DMS 273 (cell line): ENCODE measurements at regions not wholly inside any gene's neighbourhood (a gene's known extent, or its start where the extent isn't known, plus 50 kb on each side); places are given as distances from the start of the nearest gene placed in this dataset.

Experiments
- DNase-seq: peaks from one replicate; lab custom pipeline; 2025; ENCODE audit not compliant: unreplicated experiment; lab: John Stamatoyannopoulos, UW

GRCh38 chr20:24718277-24718676 lies 230.8 kb upstream of the CST7 start:
- peak; percentile 49 for DNase-seq

GRCh38 chr20:24718696-24719095 lies 230.4 kb upstream of the CST7 start:
- peak; percentile 89 for DNase-seq

DNA sequence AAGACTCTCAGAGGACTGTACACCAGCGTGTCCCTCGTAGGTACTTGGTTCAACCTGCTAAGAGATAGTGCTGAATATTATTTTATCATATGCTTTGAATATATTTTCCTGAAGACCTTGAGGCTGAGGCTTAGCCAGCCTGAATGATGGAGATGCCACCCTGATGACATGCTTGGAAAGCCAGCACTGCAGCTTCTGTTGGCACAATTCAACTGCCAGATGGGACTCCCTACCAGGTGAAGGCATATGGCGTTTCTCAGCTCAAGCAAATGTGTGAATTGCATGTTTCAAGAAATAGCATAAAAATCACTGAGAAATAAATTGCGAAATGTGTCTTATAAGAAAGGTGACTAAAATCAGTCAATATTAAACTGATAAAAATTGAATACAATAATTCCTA lies 228.1 kb upstream of the CST7 start:
- peak; percentile 95 for DNase-seq

- DNase-seq, result peak; percentile 99
Measured at GRCh38 chr20:24721891-24722568, 227.0 kb upstream of the CST7 start.

GRCh38 chr20:24722586-24722985 lies 226.5 kb upstream of the CST7 start:
- DNase-seq, result peak; percentile 87

- no peak for DNase-seq
Measured at GRCh38 chr20:24723186-24723585, 225.9 kb upstream of the CST7 start.

DNA sequence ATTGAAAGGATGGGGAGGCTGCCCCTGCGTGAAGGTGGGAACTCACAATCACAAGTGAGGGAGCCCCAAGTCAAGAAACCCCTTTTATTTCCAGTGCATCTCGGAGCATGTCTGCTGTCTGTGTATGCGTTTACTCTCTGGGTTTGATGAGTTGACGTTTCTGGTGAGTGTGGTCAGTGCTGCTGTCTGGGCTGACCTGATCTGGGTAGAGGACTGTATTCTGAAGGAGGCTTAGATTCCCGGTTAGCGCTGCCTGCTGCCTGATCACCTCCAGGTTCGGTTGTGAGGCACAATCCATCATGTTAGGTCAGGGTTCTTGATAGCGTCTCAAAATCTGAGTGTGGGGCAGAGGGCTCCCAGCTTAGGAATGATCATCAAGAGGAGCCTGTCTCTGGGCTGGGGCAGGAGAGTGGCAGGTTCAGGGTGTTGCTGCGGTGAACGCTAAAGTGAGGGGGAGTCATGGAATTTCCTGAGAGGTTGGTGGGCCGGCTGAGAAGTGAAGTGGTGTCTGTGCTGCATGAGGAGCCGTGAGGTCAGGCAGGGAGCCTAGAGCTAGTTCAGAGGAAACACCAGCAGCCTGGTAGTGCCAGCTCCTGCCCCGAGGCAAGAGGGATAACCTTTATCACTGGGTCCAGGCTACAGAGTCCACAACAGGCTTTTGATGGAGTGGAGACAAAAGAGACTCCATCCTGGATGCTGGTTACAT lies 225.3 kb upstream of the CST7 start:
- DNase-seq, result no peak

DNA sequence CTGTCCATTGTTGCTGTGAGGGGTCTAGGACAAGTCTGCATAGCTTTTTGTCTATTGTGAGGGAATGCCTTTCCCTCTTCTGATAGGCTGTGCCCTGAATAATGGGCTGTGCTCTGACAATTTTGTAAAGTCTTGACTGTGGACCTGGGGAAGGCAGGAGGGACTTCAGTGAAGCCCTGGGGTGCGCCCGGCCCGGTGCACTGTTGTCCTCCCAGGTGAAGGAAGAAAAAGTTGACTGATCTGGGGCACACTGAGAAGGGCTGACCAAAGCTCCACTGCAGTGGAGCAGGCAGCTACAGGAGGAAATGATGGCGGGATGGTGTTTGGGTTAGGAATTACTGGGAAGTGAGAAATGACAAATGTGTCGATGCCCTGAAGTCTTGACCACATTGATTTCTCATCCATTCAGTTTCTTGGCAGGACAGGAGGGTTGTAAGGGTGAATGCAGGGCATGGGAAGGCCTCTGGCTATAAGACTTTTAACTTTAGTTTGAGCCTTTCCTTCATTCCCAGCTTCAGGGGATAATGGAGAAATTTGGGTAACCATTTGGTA lies 224.0 kb upstream of the CST7 start:
- no peak for DNase-seq

- no peak for DNase-seq
Measured at GRCh38 chr20:24727795-24728194, 221.3 kb upstream of the CST7 start.

GRCh38 chr20:24729896-24730605 lies 219.0 kb upstream of the CST7 start:
- no peak for DNase-seq

GRCh38 chr20:24730750-24731149 lies 218.3 kb upstream of the CST7 start:
- no peak for DNase-seq

DNA sequence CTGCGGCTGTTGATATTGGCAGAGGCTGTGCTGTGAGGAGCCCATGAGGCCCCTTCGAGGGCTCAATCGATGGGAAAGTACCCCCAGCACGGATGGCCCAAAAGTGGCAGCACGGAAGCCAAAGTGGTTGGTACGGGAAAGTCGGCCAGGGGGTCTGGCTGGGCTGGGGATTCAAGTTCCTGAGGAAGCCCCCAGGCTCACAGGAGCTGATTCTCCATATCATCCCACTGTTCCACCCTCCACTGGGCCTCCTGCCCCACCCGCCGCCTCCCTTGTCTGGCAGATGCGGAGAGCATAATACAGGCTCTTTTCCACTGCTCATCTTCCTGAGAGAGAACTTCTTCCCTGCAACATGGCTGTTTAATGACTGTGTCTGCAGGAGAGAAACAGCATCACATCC lies 217.8 kb upstream of the CST7 start:
- no peak for DNase-seq

DNA sequence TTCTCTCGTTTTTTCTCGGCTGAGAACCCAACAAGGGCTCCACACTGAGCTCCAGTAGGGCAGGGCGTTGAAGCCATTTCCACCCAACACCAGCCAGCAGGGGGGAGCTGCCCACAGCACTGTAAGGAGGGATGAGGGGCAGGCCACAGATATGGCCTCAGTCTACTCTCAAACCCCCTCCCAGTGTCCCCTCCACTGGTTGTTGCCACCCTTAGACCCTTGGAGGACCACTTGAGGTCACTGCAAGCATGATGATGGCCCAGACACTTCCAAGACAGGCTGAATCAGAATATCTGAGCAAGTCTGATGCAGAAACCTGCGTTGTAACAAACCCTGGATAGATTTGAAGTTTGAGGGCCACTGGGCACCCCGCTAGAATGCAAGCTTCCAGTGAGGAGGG lies 217.0 kb upstream of the CST7 start:
- no peak for DNase-seq

DNA sequence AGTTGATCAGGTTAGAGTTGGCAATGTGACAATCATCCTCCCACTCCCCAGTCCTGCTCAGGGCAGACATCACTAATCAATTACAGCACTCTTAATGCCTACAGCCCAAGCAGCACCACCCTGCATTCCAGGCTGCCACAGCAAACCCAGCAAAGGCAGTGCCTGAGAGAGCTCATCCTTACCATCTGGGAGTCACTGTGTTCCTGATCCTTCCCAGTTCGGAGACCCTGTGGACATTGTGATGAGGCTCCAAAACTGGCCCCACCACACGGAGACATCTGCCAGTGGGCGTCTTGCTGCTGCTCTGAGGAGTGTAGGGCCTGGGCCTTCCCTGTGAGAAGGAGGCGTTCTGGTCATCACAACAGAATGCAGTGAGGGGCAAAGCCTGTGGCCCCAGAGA lies 216.5 kb upstream of the CST7 start:
- DNase-seq, result no peak

GRCh38 chr20:24733416-24733815 lies 215.7 kb upstream of the CST7 start:
- DNase-seq, result no peak

DNA sequence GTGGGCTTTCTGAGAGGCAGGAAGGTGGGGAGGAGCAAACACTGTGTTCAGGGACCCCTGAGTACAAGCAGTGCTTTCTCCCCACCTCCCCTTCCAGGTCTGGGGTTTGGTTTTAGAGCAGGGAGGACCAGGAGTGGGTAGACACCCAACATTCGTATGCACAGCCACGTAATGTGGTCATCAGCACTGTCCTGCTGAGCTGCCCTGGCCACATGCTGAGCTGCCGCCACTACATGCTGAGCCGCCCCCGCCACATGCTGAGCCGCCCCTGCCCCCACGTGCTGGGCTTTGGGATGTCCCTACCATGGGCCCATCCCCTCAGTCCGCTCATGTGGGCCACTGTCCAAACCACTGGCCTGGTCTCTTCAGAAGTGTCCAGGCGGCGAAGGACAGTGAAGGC lies 214.9 kb upstream of the CST7 start:
- DNase-seq, result no peak

DNA sequence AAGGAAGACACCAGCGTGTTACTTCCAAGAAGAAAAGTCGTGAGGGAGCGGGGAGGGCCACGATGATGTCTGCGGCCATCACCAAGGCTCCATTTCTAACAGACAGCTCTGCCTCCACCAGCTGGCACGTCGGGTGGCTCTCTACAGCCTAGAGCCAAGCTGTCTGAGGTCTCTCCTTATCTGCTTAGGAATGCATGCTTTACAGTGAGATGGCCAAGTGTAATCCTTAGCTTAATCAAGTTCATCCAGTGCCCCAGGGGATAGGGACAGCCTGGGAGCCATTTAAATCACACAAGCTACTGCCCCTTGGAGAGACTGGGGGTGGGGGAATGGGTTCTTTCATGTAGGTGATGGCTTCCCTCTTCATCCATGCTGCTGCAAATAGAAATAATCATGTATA lies 213.8 kb upstream of the CST7 start:
- DNase-seq, result peak; percentile 28

DNA sequence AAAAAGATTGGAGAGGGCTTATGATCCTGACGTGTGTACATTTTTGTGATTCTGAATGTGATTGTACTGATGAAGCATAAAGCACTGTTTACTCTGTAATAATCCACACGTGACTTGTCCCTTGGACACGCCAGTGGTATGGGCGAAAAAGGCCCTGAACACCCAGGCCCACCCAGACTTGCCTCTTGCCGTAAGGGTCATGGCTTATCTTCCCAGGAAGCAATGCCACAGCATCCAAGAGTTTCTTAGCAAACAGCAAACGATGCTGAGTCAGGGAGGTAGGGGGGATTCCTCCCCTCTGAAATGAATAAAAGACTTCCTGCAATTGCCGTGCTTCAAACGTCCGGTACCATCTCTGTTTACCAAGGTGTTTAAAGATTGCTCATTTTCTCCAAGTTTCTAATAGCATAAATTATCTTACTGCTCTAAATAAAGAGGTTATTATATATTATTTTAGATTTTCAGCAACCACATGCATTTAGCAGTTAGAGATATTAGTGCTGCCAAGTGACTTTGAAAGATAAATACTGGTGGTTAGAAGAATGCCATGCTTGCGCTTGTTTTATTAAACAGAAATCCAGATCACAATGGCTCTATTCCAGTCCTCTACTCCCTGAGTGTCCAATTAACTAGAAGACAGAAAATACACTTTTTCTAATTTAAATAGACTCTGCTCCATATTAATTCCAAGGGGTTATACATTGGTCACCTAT lies 212.8 kb upstream of the CST7 start:
- DNase-seq, result no peak

GRCh38 chr20:24736844-24737211 lies 212.2 kb upstream of the CST7 start:
- DNase-seq, result no peak

- DNase-seq, result no peak
Measured at GRCh38 chr20:24737212-24737850, 211.7 kb upstream of the CST7 start.
